NK-92 treated with Interleukin-12 subunit alpha and Interleukin-12 subunit beta, amount 100 ng/mL, for 24 hours (cell line): ENCODE measurements at regions not wholly inside any gene's neighbourhood (a gene's known extent, or its start where the extent isn't known, plus 50 kb on each side); places are given as distances from the start of the nearest gene placed in this dataset.

Experiments
- DNase-seq: peaks from one replicate; lab custom pipeline; 2025; lab: John Stamatoyannopoulos, UW

GRCh38 chr21:14722841-14723483 is 176.8 kb upstream of the SAMSN1 start:
- DNase-seq: no peak

- no peak for DNase-seq
These were observed 174.1 kb upstream of the SAMSN1 start for GRCh38 chr21:14720237-14720636.

- DNase-seq: no peak
These were observed 172.8 kb upstream of the SAMSN1 start for GRCh38 chr21:14718951-14719350.

- DNase-seq: no peak
These were observed 170.8 kb upstream of the SAMSN1 start for GRCh38 chr21:14716761-14717396.

- no peak for DNase-seq
These were observed 167.0 kb upstream of the SAMSN1 start for GRCh38 chr21:14713109-14713508.

- DNase-seq: no peak
These were observed 166.1 kb upstream of the SAMSN1 start for GRCh38 chr21:14712121-14712715.

- DNase-seq: no peak
These were observed 165.2 kb upstream of the SAMSN1 start for GRCh38 chr21:14711287-14711686.

GRCh38 chr21:14707511-14708020 is 161.5 kb upstream of the SAMSN1 start:
- DNase-seq: no peak

GRCh38 chr21:14706712-14707510 is 160.8 kb upstream of the SAMSN1 start:
- DNase-seq: no peak

- DNase-seq: no peak
These were observed 153.6 kb upstream of the SAMSN1 start for GRCh38 chr21:14699433-14700407.

GRCh38 chr21:14697769-14698168 is 151.7 kb upstream of the SAMSN1 start:
- DNase-seq: no peak

GRCh38 chr21:14694817-14695216 is 148.7 kb upstream of the SAMSN1 start:
- DNase-seq: no peak

- no peak for DNase-seq
These were observed 147.9 kb upstream of the SAMSN1 start for GRCh38 chr21:14693997-14694396.

GRCh38 chr21:14691914-14692313 is 145.8 kb upstream of the SAMSN1 start:
- DNase-seq: no peak

GRCh38 chr21:14690886-14691285 is 144.8 kb upstream of the SAMSN1 start:
- DNase-seq: no peak

GRCh38 chr21:14688936-14689335 is 142.8 kb upstream of the SAMSN1 start:
- no peak for DNase-seq

- no peak for DNase-seq
These were observed 142.3 kb upstream of the SAMSN1 start for GRCh38 chr21:14688412-14688811.

GRCh38 chr21:14687268-14687625 is 141.1 kb upstream of the SAMSN1 start:
- DNase-seq: no peak

GRCh38 chr21:14686466-14687267 is 140.6 kb upstream of the SAMSN1 start:
- no peak for DNase-seq

- no peak for DNase-seq
These were observed 139.5 kb upstream of the SAMSN1 start for GRCh38 chr21:14685568-14685967.

GRCh38 chr21:14684071-14684470 is 138.0 kb upstream of the SAMSN1 start:
- DNase-seq: no peak
